ENCODE measurements at regions not wholly inside any gene's neighbourhood (a gene's known extent, or its start where the extent isn't known, plus 50 kb on each side); places are given as distances from the start of the nearest gene placed in this dataset.
"Not testable (repeated sequence)": the region's sequence is repeated elsewhere in the genome, so short reads cannot be mapped to it uniquely, and the experiment has no call there.

- not testable (repeated sequence) for TF ChIP-seq CTCF, POLR2A (IDR thresholded peaks at IDR 0.05)
Observed at GRCh38 chr2:8386748-8387147, 295.1 kb upstream of the ID2 start.
